Heart right ventricle (tissue), 16 donors: ENCODE measurements at regions not wholly inside any gene's neighbourhood (a gene's known extent, or its start where the extent isn't known, plus 50 kb on each side); places are given as distances from the start of the nearest gene placed in this dataset.

Experiments used
- ATAC-seq, 8 donors: fragments of 200-7000 bp; cut with Tn5 transposase; one replicate each; pipeline ENCODE4 v1.9.1; 2020; ENCODE audit warnings: mild to moderate bottlenecking in 8 of 8, moderate library complexity in 8 of 8, moderate number of reproducible peaks in 1 of 8
- DNase-seq, 2 donors: peaks; one replicate each; pipeline ENCODE4 v3.0.0-alpha.2; 2020
- H3K27ac ChIP-seq, 10 donors: fragments of 200-600 bp; sonication (generic) in 2 of 10; one replicate each; pipeline versions ENCODE4 v1.5.0 to v1.8.0; 2020 to 2022; ENCODE audit warnings: mild to moderate bottlenecking in 3 of 10
- H3K27me3 ChIP-seq, 7 donors: fragments of 200-600 bp; one replicate each; pipeline ENCODE4 v1.8.0; 2021 to 2022; ENCODE audit warnings: mild to moderate bottlenecking in 2 of 7
- H3K36me3 ChIP-seq, 9 donors: fragments of 200-600 bp; sonication (generic) in 1 of 9; one replicate each; pipeline versions ENCODE4 v1.5.0 to v1.8.0; 2020 to 2022; ENCODE audit warnings: mild to moderate bottlenecking in 2 of 9
- H3K4me1 ChIP-seq, 9 donors: fragments of 200-600 bp; sonication (generic) in 1 of 9; one replicate each; pipeline versions ENCODE4 v1.5.0 to v1.8.0; 2020 to 2022; ENCODE audit warnings: mild to moderate bottlenecking in 4 of 9
- H3K4me3 ChIP-seq, 10 donors: fragments of 200-600 bp; sonication (generic) in 2 of 10; one replicate each; pipeline versions ENCODE4 v1.5.0 to v1.8.0; 2020 to 2022; ENCODE audit warnings: mild to moderate bottlenecking in 7 of 10, moderate library complexity in 2 of 10
- H3K9me3 ChIP-seq, 11 donors: fragments of 200-600 bp in 10 of 11; sonication (generic) in 2 of 11; one replicate each; pipeline versions ENCODE4 v1.5.0 to v1.8.0; 2013 to 2022; ENCODE audit warnings: mild to moderate bottlenecking in 2 of 11, control low read depth in 1 of 11, moderate library complexity in 1 of 11
- WGBS, 2 donors: extraction: QIAGEN DNeasy Blood & Tissue Kit; methylation state at CpG; one replicate each; pipeline ENCODE4 v1.1.7; 2013; ENCODE audit warnings: inconsistent platforms in 1 of 2; 5-methylcytosine and 5-hydroxymethylcytosine counted together
- intact Hi-C, 10 donors: fragments of 100-400 bp; cut with DNase I; formaldehyde crosslinking; loops; one replicate each; pipeline versions ENCODE4 v1.11.1 to v1.14.2; 2022
- TF ChIP-seq, protein P1 (sequence below), 9 donors: fragments of 200-600 bp; sonication (generic) in 2 of 9; IDR thresholded peaks; one replicate each; pipeline versions ENCODE4 v1.5.0 to v1.8.0; 2021 to 2022; ENCODE audit warnings: antibody characterized with exemption in 9 of 9, mild to moderate bottlenecking in 5 of 9, moderate library complexity in 1 of 9
- donor health status: Arrhythmogenic right ventricular cardiomyopathy.
- donor health status: ischemic (EF 13 %, LVEDD 7.1; RV severe dilation, severe dysfunction).
- donor health status: healthy with polysubstance abuse.
- donor health status: DM: no; HTN: yes; CAD: no.
- donor health status: DM: no; HTN: no; CAD: no.
- donor health status: ischemic (EF 25% LVEDD 6.9; RV normal size, moderate dysfunction).
- donor health status: ischemic (EF 25% LVEDD 5.7; RV mildly dilated, moderate dysfunction).
- donor health status: healthy.
- donor health status: DM: yes; HTN: yes; CAD: no.
- donor health status: Ischemic cardiomyopathy.
- donor health status: ischemic (EF 35%, LVEDD 5.7; RV mildly dilated, moderate dysfunction).
- donor health status: nonischemic (EF 11% LVEDD 7.7; RV severe dilation, severe dysfunction).
- donor health status: DM: yes; HTN: yes; CAD: no.
- donor health status: PGD.
- donor health status: ischemic (EF 29% LVEDD 5.4; RV normal size, mild dysfunction).
- donor health status: nonischemic (EF 23%, LVEDD 6.1; RV moderate dilation, normal function).

DNA sequence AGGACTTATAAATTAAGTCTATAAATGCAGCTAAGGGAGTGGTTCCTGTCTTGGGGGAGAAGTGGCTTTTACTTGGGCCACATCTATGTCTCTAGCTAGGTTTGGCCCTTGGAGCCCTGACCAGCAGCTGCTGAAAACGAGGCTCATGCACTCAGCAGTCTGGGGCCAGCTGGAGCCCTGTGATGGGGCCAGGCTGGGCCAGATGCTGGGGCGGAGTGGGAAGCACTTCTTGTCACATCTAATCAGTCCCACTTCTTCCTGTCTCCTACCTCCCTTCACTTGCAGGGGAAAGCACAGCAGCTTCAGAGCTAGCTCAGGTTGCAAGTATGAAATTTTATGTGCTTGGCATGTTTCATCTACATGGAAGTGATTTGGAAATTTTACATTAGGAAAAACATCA is 209.9 kb upstream of the ROPN1 start:
- 50 to 66% methylated on average over 2 of the region's 2 CpGs for WGBS, 2 donors
- Histone ChIP-seq H3K9me3 (no peaks in the 10 kb centered on the region), H3K27me3 (no peaks in the 10 kb centered on the region), H3K36me3 (no peaks in the 10 kb centered on the region), H3K27ac (peak overlapping the region in 2 of 10 donors; percentile 23 to 25), H3K4me3 (no peak overlapping the region), H3K4me1 (peaks cover 0 to 29% (median 27%) of the 10 kb centered on the region in 9 donors)
- TF ChIP-seq, protein P1, sequence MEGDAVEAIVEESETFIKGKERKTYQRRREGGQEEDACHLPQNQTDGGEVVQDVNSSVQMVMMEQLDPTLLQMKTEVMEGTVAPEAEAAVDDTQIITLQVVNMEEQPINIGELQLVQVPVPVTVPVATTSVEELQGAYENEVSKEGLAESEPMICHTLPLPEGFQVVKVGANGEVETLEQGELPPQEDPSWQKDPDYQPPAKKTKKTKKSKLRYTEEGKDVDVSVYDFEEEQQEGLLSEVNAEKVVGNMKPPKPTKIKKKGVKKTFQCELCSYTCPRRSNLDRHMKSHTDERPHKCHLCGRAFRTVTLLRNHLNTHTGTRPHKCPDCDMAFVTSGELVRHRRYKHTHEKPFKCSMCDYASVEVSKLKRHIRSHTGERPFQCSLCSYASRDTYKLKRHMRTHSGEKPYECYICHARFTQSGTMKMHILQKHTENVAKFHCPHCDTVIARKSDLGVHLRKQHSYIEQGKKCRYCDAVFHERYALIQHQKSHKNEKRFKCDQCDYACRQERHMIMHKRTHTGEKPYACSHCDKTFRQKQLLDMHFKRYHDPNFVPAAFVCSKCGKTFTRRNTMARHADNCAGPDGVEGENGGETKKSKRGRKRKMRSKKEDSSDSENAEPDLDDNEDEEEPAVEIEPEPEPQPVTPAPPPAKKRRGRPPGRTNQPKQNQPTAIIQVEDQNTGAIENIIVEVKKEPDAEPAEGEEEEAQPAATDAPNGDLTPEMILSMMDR (IDR thresholded peaks at IDR 0.05): no peak
- ATAC-seq: peak; percentile 46 to 87 (median 77)
- DNase-seq: peak; percentile 23 to 45
- intact Hi-C loops: no loop called here

DNA sequence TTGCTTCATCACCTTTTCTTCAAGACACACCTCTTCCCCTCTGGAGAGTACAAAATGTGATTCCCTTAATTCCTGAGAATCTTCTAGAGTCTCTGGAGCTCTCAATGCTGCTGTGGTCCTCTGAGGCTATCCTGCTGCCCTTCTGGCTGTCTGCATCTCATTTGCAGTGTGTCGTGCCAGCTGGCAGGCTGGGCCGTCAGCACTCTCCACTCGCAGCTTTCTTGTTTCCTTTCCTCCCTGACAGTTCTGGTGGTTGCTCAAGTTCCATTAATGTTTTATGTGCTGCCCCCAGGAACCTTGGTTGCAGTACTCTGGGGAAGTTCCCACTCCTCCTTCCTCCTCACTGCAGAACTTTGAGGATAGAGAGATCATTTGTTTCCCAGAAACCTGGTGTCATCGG is 210.8 kb upstream of the ROPN1 start:
- ATAC-seq (peak; percentile 77 to 93 (median 88)), DNase-seq (peak; percentile 64 to 75)
- Histone ChIP-seq H3K4me3 (no peak overlapping the region), H3K4me1 (peaks cover 0 to 36% (median 29%) of the 10 kb centered on the region in 9 donors), H3K9me3 (no peaks in the 10 kb centered on the region), H3K27ac (peak overlapping the region in 1 of 10 donors; percentile 23), H3K27me3 (no peaks in the 10 kb centered on the region), H3K36me3 (no peaks in the 10 kb centered on the region)
- TF ChIP-seq, protein P1 (IDR thresholded peaks at IDR 0.05): no peak
- WGBS, 2 donors: 15% methylated on average over 4 of the region's 4 CpGs
- intact Hi-C loops: no loop called here

DNA sequence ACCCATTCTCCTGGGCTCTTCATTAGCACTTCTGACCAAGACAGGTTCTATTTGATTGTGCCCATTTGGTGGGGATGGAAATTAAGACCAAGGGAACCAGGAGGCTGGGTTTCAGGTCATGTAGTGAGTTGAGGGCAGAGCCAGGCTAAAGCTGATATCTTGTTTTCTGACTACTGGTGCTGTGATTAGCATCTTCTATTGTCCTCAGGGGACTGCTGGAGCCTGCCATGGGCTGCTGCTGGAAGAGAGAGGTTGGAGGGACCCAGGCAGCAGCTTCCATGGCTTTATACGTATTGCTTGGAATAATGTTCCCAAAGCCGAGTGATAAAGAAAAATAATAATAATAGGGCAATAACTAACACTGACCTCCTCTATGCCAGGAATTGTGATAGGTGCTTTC is 211.4 kb upstream of the ROPN1 start:
- intact Hi-C loops: no loop called here
- Histone ChIP-seq H3K27ac (peak overlapping the region in 1 of 10 donors; percentile 23), H3K4me1 (peaks cover 0 to 40% (median 28%) of the 10 kb centered on the region in 9 donors), H3K9me3 (no peaks in the 10 kb centered on the region), H3K27me3 (no peaks in the 10 kb centered on the region), H3K4me3 (no peak overlapping the region), H3K36me3 (no peaks in the 10 kb centered on the region)
- TF ChIP-seq, protein P1 (IDR thresholded peaks at IDR 0.05): no peak
- no peak for DNase-seq
- whole genome bisulfite sequencing, 2 donors: 78 to 82% methylated on average over 2 of the region's 2 CpGs
- ATAC-seq: no peak

DNA sequence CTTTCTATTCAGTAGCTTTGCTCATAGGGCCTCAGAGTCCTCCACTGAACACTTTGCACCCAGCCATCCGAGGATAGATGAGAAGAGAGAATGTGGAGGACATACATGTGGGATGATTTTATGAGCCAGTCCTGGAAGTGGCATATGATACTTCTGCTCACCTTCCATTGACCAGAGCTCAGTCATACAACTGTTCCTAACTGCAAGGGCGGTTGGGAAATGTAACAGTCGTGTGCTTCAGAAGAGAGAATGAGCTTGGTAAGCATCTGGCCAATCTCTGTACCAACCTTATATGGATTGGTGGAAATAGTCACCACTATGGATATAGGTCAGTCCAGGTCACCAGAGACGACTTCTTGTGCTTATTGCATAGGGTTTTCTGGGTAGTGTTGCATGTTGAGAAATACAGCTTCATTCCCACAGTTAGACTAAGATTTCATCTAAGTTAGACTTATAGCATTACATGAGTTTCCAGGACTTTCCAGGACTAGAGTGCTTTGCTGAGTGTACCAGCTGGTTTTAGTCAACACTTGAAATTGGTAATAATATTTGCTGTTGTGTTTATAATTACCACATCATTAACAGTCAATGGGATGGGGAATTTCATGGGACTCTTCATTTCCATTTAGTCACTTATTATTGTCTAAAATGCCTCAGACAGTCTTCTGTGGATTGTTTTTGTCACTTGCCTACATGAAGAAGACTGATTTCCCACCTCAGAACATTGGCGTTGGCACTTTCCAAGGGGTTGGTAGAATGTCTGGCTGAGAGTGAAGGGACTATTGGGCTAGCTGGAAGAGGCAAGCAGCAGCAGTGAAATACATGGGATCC is 214.5 kb upstream of the ROPN1 start:
- intact Hi-C loops: no loop called here
- Histone ChIP-seq H3K36me3 (no peaks in the 10 kb centered on the region), H3K27ac (no peak overlapping the region), H3K9me3 (no peaks in the 10 kb centered on the region), H3K27me3 (no peaks in the 10 kb centered on the region), H3K4me3 (no peak overlapping the region), H3K4me1 (peaks cover 0 to 37% (median 20%) of the 10 kb centered on the region in 9 donors)
- DNase-seq (no peak), ATAC-seq (no peak)
- TF ChIP-seq, protein P1 (IDR thresholded peaks at IDR 0.05): no peak
- WGBS, 2 donors: 94 to 95% methylated on average over 5 of the region's 5 CpGs
